ENCODE measurements at regions not wholly inside any gene's neighbourhood (a gene's known extent, or its start where the extent isn't known, plus 50 kb on each side); places are given as distances from the start of the nearest gene placed in this dataset.
A peak's percentile ranks its signal among the peaks of the same experiment; 100 is the strongest.
"Not testable (repeated sequence)": the region's sequence is repeated elsewhere in the genome, so short reads cannot be mapped to it uniquely, and the experiment has no call there.

DNA sequence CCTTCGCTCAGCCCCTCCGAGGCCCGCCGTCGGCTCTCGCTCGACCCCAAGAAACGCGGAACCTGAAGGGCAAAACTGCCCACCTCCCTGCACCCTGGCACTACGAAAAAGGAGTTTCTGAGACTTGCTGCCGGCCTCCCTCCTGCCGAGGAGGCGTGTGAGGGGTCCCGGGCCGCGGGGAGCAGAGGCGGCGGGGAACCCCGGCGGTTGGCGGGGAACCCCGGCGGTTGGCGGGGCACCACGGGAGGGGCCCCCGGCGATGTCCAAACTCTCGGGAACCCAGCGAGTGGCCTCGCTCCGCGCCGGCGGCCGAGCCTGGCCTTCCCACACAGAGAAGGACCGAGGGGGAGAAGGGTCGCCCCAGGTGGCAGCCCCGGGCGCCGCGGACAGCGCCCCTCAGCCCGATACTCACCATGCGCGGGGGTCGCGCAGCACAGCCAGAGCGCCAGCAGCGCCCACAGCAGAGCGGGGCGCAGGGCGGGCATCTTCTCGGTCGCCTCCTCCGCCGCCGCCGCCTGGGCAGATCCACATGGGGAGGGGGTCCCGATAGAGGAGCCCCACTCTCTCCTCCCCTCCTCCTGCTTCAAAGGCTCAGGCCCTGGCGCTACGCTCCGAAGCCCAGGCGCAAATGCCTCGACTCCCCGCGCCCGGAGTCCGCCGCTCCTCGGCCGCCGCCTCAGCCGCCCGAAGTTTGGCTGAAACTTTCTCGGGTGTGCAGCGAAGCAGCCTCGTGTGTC lies 69.4 kb upstream of the NUDT4B start:
- H3K27ac Mint-ChIP-seq; H3K4me1 Mint-ChIP-seq; H3K36me3 Mint-ChIP-seq (ENCODE audit: low read depth); H3K27me3 Mint-ChIP-seq; H3K9me3 Mint-ChIP-seq: not testable (repeated sequence)
- H3K4me3 Mint-ChIP-seq, result peak overlapping the region; percentile 73
- ATAC-seq (peak; percentile 61), DNase-seq (peak; percentile 54)

DNA sequence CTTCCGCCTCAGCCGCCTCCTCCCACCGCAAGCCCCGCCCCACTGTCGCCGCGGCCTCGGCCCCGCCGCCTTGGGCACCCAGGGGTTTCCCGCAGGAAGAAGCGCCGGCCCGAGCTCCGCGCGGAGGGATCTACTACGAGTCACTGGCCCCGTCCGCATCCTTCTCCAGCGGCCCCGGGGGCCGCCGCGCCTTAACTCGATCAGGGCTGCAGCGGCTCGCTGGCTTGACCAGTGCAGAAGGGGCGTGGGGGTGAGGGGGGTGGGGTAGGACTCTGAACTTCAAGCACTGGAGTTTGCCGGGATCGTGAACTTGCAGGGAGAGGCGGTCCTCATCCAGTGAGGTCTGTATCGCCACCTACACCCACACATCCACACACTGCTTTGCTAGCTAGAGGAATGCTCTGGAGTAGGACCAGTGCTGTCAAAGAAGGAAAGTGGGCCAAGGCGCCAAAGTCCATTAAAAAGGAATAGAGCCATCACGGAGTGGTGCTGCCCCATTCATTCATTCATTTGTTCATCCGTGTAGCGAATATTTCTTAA lies 68.7 kb upstream of the NUDT4B start:
- not testable (repeated sequence) for H3K27ac Mint-ChIP-seq

DNA sequence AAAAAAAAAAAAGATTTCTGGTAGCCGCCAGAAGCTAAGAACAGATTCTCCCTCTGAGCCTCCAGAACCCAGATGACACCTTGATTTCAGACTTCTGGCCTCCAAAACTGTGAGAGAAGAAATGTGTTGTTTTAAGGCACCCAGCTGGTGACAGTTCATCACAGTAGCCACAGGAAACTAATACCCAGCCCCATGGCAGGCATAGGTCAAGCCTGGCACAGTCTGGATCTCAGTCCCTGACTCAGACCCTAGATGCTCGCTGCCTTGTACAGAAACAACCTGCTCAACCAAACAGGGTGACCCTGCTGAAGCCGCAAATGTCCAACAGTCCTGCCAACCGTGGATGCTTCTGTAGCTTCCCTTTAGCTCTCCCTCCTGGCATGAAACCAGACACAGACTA lies 61.8 kb upstream of the NUDT4B start:
- H3K4me3 Mint-ChIP-seq; H3K27me3 Mint-ChIP-seq; H3K27ac Mint-ChIP-seq; DNase-seq; H3K36me3 Mint-ChIP-seq (ENCODE audit: low read depth); H3K4me1 Mint-ChIP-seq; H3K9me3 Mint-ChIP-seq; ATAC-seq: not testable (repeated sequence)

More for the DNA sequence above, 68.7 kb upstream of the NUDT4B start:
- not testable (repeated sequence) for H3K4me1 Mint-ChIP-seq; DNase-seq; H3K9me3 Mint-ChIP-seq; H3K27me3 Mint-ChIP-seq; H3K36me3 Mint-ChIP-seq (ENCODE audit: low read depth)
- peak overlapping the region; percentile 73 for H3K4me3 Mint-ChIP-seq
- peak; percentile 65 for ATAC-seq

DNA sequence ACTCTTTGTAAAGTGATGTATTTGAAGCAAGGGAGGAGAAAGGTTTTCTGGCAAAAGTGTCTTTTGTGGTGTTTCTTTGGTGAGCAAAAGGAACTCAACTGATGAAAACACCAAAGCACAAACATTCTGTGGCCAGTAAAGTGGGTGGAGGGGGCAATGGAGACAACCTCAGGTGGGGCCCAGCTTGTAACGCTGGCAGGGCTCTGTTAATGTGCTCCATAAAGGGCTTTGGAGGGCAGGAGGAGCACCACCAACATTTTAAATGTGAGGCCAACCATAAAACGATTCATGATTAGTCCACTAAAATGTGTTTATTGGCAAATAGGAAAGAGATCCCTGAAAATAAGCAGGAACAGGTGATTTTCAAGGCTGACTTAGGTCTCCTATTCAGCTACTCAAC lies 61.2 kb upstream of the NUDT4B start:
- ATAC-seq; H3K9me3 Mint-ChIP-seq; H3K27me3 Mint-ChIP-seq; H3K4me1 Mint-ChIP-seq; H3K4me3 Mint-ChIP-seq; H3K36me3 Mint-ChIP-seq (ENCODE audit: low read depth); H3K27ac Mint-ChIP-seq; DNase-seq: not testable (repeated sequence)
